ENCODE measurements at regions not wholly inside any gene's neighbourhood (a gene's known extent, or its start where the extent isn't known, plus 50 kb on each side); places are given as distances from the start of the nearest gene placed in this dataset.

DNA sequence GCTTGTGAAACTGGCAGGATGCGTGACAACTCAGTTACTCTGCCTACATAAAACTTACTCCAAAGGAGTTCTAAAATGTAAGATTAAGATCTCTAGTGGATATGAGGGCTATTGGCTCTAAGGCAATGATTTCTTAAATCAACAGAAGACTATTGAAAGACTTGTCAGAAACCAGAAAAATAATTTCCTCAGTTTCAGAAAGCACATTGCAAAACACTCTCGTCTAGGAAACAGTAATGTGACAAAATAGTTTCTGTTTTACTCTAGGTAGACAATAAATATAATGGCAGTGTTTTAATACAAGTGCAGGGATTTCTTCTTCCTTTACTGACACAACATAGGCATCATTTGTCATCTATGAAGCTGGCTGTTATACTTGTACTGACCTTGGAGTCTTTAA, 230.1 kb downstream of the KCTD12 start:
- ChIA-PET CTCF (interaction anchor here (1.0 kb wide), 1 partner anchor 13 kb away, joined by 3 read pairs; no protein-coding TSS in a partner anchor), POLR2A (no interaction called here)
- H3K4me3 ChIP-seq (ENCODE audit: low read depth, low read length), result no peak overlapping the region
- DNase-seq (ENCODE audit: low read depth, low spot score), result no peak
- TF ChIP-seq, protein P1, sequence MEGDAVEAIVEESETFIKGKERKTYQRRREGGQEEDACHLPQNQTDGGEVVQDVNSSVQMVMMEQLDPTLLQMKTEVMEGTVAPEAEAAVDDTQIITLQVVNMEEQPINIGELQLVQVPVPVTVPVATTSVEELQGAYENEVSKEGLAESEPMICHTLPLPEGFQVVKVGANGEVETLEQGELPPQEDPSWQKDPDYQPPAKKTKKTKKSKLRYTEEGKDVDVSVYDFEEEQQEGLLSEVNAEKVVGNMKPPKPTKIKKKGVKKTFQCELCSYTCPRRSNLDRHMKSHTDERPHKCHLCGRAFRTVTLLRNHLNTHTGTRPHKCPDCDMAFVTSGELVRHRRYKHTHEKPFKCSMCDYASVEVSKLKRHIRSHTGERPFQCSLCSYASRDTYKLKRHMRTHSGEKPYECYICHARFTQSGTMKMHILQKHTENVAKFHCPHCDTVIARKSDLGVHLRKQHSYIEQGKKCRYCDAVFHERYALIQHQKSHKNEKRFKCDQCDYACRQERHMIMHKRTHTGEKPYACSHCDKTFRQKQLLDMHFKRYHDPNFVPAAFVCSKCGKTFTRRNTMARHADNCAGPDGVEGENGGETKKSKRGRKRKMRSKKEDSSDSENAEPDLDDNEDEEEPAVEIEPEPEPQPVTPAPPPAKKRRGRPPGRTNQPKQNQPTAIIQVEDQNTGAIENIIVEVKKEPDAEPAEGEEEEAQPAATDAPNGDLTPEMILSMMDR (IDR thresholded peaks at IDR 0.05; ENCODE audit: insufficient read depth, low read length, missing control alignments), result no peak

DNA sequence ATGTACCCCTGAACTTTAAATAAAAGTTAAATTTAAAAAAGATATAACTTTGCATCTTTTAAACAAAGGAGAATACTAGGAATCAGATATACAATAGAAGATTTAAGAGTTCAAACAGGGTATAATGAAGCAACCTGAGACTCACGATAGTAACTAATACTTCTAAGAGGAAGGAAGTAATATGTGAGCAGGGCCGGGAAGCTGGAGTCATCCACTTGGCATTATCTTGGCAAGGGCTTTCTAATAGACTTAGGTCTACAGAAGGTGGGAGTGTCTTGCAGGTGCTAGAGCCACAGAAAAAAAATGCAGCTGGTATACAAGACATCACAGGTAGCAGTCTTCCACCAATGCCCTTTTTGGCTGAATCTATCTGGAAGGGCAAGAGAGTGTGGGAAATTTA, 231.9 kb downstream of the KCTD12 start:
- H3K4me3 ChIP-seq (ENCODE audit: low read depth, low read length), result no peak overlapping the region
- ChIA-PET POLR2A (no interaction called here), CTCF (no interaction called here)
- TF ChIP-seq, protein P1 (IDR thresholded peaks at IDR 0.05; ENCODE audit: insufficient read depth, low read length, missing control alignments), result no peak
- DNase-seq (ENCODE audit: low read depth, low spot score), result no peak

DNA sequence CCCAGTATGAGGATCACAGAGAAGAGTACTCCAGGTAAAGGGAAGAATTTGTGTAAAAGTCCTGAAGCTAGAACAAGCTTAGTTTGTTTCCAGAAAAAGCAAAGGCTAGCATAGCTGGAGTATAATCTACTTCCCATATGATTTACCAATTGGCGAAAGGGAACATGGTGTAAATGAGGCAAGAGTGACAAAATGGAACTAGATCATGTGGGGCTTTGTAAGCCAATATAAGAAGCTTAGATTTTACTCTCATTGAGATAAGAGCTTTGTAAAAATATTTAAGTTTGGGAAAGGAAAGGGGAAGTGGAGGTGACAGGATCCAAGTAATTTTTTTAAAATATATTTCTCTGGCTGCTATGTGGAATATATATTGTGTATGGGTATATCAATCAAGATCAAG, 234.9 kb downstream of the KCTD12 start:
- CTCF ChIA-PET, result no interaction called here
- POLR2A ChIA-PET, result no interaction called here
- no peak overlapping the region for H3K4me3 ChIP-seq (ENCODE audit: low read depth, low read length)
- TF ChIP-seq, protein P1 (IDR thresholded peaks at IDR 0.05; ENCODE audit: insufficient read depth, low read length, missing control alignments), result no peak
- DNase-seq (ENCODE audit: low read depth, low spot score), result no peak

DNA sequence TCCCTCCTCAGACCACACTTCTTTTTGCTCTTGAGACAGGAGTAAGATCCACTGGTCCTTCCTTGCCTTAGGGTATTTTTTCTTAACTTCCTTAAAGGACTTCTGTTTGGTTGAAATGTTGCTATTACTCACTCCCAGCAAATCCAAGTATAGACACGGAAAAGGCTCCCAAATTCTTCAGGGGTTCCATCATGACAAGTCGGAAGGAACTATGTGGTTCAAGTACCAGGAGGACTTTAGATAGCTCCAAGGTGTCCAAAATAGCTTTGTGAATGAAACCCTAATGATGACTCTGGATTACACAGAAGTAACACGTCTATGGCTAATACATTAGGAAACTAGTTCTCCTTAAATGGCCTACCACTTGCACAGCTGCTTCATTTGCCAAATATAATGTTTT, 238.7 kb downstream of the KCTD12 start:
- ChIA-PET POLR2A (no interaction called here), CTCF (no interaction called here)
- H3K4me3 ChIP-seq (ENCODE audit: low read depth, low read length), result no peak overlapping the region
- TF ChIP-seq, protein P1 (IDR thresholded peaks at IDR 0.05; ENCODE audit: insufficient read depth, low read length, missing control alignments), result no peak
- DNase-seq (ENCODE audit: low read depth, low spot score), result no peak

DNA sequence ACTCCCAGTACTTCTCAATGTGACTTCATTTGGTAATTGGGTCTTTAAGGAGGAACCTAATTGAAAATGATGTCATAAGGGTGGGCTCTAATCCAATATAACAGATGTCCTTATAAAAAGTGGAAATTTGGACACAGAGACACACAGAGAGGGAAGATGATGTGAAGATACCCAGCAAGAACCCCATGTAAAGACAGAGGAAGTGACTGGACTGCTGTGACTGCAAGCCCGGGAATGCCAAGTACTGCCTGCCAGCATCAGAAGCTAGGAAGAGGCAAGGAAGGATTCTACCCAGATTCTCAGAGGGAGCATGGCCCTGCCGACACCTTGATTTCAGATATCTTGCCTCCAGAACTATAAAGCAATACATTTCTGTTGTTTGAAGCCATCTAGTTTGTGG, 239.3 kb downstream of the KCTD12 start:
- ChIA-PET CTCF (no interaction called here), POLR2A (no interaction called here)
- no peak overlapping the region for H3K4me3 ChIP-seq (ENCODE audit: low read depth, low read length)
- TF ChIP-seq, protein P1 (IDR thresholded peaks at IDR 0.05; ENCODE audit: insufficient read depth, low read length, missing control alignments), result no peak
- no peak for DNase-seq (ENCODE audit: low read depth, low spot score)

DNA sequence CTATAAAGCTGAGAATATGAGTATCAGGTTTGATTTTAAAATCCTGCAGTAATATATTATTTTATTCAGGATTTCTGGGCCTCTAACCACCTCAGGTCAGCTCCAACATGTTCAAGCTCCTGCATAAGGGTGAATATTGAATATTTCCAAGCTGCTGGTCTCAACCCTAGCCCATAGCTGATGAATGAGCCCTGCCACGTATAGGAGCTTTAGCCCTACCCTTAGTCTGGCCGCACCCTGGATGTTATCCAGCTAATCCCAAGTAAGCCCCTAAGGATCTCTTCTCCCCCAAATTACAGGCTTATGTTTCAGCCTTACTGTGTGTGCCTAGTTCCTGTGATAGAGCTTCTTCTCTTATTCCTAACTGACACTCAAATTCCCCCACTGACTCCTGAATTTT, 240.6 kb downstream of the KCTD12 start:
- ChIA-PET POLR2A (no interaction called here), CTCF (no interaction called here)
- no peak for DNase-seq (ENCODE audit: low read depth, low spot score)
- TF ChIP-seq, protein P1 (IDR thresholded peaks at IDR 0.05; ENCODE audit: insufficient read depth, low read length, missing control alignments), result no peak
- H3K4me3 ChIP-seq (ENCODE audit: low read depth, low read length), result no peak overlapping the region

Data from AG04449 (cell line).